Esophagus muscularis mucosa (tissue), 4 donors: ENCODE measurements at regions not wholly inside any gene's neighbourhood (a gene's known extent, or its start where the extent isn't known, plus 50 kb on each side); places are given as distances from the start of the nearest gene placed in this dataset.

ENCODE experiments used
- DNase-seq: peaks from one replicate; pipeline ENCODE4 v3.0.0-alpha.2; 2017; ENCODE audit errors: extremely low spot score
- H3K27ac ChIP-seq, 4 donors: fragments of 200-600 bp; sonication (generic); replicated peaks in 1 of 4; 1 replicate in 3 of 4; 2 replicates in 1 of 4; pipeline ENCODE4 v1.5.1; 2016 to 2019; ENCODE audit warnings: mild to moderate bottlenecking in 1 of 4
- H3K27me3 ChIP-seq, 4 donors: fragments of 200-600 bp; sonication (generic); one replicate each; pipeline versions ENCODE4 v1.5.1 to v1.6.0; 2016 to 2019
- H3K36me3 ChIP-seq, 4 donors: fragments of 200-600 bp; sonication (generic); one replicate each; pipeline ENCODE4 v1.5.1; 2016 to 2019
- H3K4me1 ChIP-seq, 4 donors: fragments of 200-600 bp; sonication (generic); one replicate each; pipeline ENCODE4 v1.5.1; 2016 to 2019
- H3K4me3 ChIP-seq, 4 donors: fragments of 200-600 bp; sonication (generic); 1 replicate in 2 of 4; 2 replicates in 2 of 4; pipeline ENCODE4 v1.5.1; 2016 to 2019; ENCODE audit warnings: mild to moderate bottlenecking in 4 of 4, moderate library complexity in 1 of 4
- H3K9me3 ChIP-seq, 4 donors: fragments of 200-600 bp; sonication (generic); 1 replicate in 3 of 4; 2 replicates in 1 of 4; pipeline ENCODE4 v1.5.1; 2016 to 2019
- EP300 ChIP-seq: sonication (generic); formaldehyde crosslinking; IDR thresholded peaks from one replicate; pipeline ENCODE4 v1.6.1; 2017; ENCODE audit warnings: antibody characterized with exemption
- POLR2A ChIP-seq: fragments of 450-650 bp; IDR thresholded peaks from one replicate; pipeline ENCODE4 v1.6.1; 2017; ENCODE audit warnings: antibody characterized with exemption, moderate library complexity, mild to moderate bottlenecking, low read depth
- POLR2AphosphoS5 ChIP-seq, 2 donors: sonication (generic); formaldehyde crosslinking; IDR thresholded peaks; one replicate each; pipeline ENCODE4 v1.6.1; 2017; ENCODE audit warnings: antibody characterized with exemption in 2 of 2
- WGBS: methylation state at CpG from one replicate; pipeline ENCODE4 v1.1.5; 2018; 5-methylcytosine and 5-hydroxymethylcytosine counted together
- intact Hi-C: fragments of 100-400 bp; cut with DNase I; formaldehyde crosslinking; loops from one replicate; pipeline ENCODE4 v1.15.1; 2023
- TF ChIP-seq, protein P1 (sequence below), 3 experiments: fragments of 200-600 bp in 2 of 3; fragments of 450-650 bp in 1 of 3; sonication (generic) in 2 of 3; IDR thresholded peaks; one replicate each; pipeline ENCODE4 v1.5.1; 2017 to 2019; ENCODE audit warnings: antibody characterized with exemption in 3 of 3, mild to moderate bottlenecking in 2 of 3, moderate library complexity in 1 of 3

DNA sequence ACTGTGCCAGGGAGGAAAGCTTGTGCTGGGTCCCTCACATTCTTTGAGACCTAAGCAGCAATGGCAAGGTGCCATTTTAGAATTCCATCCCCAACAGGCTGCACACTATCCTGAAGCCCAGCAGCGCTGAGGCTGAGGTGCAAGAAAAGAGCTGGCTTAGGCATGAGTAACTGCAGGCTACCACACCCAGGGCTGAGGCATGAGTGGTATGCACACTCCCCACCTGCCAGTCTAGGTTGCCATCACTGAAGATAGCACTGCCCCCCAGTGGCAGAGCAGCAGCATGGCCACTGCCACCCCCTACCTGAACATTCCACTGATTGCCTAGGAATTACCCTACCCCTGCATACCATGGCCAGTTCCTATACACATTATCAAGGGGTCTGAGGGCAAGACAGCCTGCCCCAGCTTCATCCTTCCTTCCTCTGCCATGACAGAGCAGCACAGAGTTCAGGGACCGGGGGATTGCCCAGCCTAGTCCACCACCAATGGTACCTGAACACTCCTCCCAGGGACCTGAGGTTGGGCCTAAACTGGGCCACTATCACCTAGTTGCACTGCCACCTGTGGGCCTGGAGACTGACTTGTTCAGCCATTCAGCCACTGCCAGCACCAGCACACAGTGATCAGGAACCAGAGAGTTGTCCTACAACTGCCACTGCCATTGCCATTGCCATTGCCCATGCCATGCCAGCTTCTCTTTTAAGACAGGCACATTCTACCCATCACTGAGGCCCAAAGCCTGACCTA is 129.8 kb downstream of the SATB1 start:
- 67% methylated on average over 1 of the region's 2 CpGs for WGBS
- Histone ChIP-seq H3K9me3 (peaks cover 0 to 20% (median 16%) of the 10 kb centered on the region in 4 donors), H3K36me3 (no peaks in the 10 kb centered on the region), H3K27me3 (no peaks in the 10 kb centered on the region), H3K27ac (no peak overlapping the region), H3K4me1 (no peaks in the 10 kb centered on the region), H3K4me3 (no peak overlapping the region)
- intact Hi-C loops = no loop called here
- DNase-seq = no peak
- TF ChIP-seq POLR2AphosphoS5 (IDR thresholded peaks at IDR 0.05) (no peak), EP300 (no peak), POLR2A (no peak)
- TF ChIP-seq, protein P1, sequence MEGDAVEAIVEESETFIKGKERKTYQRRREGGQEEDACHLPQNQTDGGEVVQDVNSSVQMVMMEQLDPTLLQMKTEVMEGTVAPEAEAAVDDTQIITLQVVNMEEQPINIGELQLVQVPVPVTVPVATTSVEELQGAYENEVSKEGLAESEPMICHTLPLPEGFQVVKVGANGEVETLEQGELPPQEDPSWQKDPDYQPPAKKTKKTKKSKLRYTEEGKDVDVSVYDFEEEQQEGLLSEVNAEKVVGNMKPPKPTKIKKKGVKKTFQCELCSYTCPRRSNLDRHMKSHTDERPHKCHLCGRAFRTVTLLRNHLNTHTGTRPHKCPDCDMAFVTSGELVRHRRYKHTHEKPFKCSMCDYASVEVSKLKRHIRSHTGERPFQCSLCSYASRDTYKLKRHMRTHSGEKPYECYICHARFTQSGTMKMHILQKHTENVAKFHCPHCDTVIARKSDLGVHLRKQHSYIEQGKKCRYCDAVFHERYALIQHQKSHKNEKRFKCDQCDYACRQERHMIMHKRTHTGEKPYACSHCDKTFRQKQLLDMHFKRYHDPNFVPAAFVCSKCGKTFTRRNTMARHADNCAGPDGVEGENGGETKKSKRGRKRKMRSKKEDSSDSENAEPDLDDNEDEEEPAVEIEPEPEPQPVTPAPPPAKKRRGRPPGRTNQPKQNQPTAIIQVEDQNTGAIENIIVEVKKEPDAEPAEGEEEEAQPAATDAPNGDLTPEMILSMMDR (IDR thresholded peaks at IDR 0.05) = no peak

- Histone ChIP-seq H3K36me3 (no peaks in the 10 kb centered on the region), H3K9me3 (no peaks in the 10 kb centered on the region), H3K4me1 (no peaks in the 10 kb centered on the region), H3K27ac (no peak overlapping the region), H3K4me3 (no peak overlapping the region), H3K27me3 (no peaks in the 10 kb centered on the region)
- intact Hi-C loops = no loop called here
- no peak for DNase-seq
- TF ChIP-seq EP300 (no peak), POLR2AphosphoS5 (IDR thresholded peaks at IDR 0.05) (no peak), POLR2A (no peak)
- TF ChIP-seq, protein P1 (IDR thresholded peaks at IDR 0.05) = no peak
Measured at GRCh38 chr3:18290157-18290556, 135.0 kb downstream of the SATB1 start.

DNA sequence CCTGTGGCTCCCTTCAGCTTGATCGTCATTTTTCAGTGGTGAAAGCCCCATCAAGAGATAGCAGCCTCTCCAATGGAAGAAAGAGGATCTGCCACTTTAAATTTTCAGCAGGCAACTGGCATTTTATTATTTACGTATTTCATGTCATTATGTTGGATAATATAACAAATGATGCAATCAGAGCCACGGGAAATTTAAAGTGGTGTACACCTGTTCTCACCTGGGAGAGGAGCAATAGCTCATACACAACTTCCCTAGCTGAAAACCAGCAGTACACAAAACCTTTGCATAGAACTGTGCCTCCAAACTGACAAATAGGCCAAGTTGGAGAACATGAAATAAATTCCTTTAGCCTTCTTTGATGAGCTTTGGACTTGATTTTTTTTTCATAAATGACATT is 136.9 kb downstream of the SATB1 start:
- 64% methylated on average over 3 of the region's 3 CpGs for WGBS
- Histone ChIP-seq H3K4me3 (no peak overlapping the region), H3K9me3 (no peaks in the 10 kb centered on the region), H3K27me3 (no peaks in the 10 kb centered on the region), H3K4me1 (no peaks in the 10 kb centered on the region), H3K36me3 (no peaks in the 10 kb centered on the region), H3K27ac (no peak overlapping the region)
- TF ChIP-seq POLR2A = no peak
- TF ChIP-seq, protein P1 (IDR thresholded peaks at IDR 0.05) = no peak
- TF ChIP-seq EP300 = no peak
- TF ChIP-seq POLR2AphosphoS5 (IDR thresholded peaks at IDR 0.05) = no peak
- DNase-seq = no peak
- intact Hi-C loops = no loop called here

GRCh38 chr3:18284716-18285115 is 140.4 kb downstream of the SATB1 start:
- Histone ChIP-seq H3K36me3 (no peaks in the 10 kb centered on the region), H3K27ac (no peak overlapping the region), H3K4me1 (no peaks in the 10 kb centered on the region), H3K9me3 (no peaks in the 10 kb centered on the region), H3K27me3 (no peaks in the 10 kb centered on the region), H3K4me3 (no peak overlapping the region)
- 97% methylated on average over 2 of the region's 2 CpGs for WGBS
- intact Hi-C loops = no loop called here
- TF ChIP-seq POLR2A (no peak), POLR2AphosphoS5 (IDR thresholded peaks at IDR 0.05) (no peak), EP300 (no peak)
- TF ChIP-seq, protein P1 (IDR thresholded peaks at IDR 0.05) = no peak
- DNase-seq = no peak

DNA sequence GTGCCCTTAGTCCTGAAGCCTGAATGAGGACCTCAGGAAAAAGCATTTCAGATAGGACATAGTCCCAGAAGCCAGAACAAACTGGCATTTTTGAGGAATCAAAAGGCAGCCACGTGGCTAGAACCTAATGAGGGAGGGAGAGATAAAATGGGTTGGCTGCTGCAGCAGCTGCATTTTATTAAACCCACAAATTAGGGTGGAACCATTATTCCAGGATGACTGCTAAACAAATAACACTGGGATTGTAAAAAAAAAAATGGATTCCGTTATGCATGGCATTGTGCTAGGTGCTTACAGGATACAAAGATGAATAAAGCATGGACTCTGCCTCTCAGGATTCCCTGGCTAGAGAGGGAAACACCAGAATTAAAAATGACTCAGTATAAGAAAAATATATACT is 141.5 kb downstream of the SATB1 start:
- 68% methylated on average over 2 of the region's 2 CpGs for WGBS
- intact Hi-C loops = no loop called here
- no peak for DNase-seq
- H3K9me3 ChIP-seq = no peaks in the 10 kb centered on the region
- TF ChIP-seq POLR2AphosphoS5 (IDR thresholded peaks at IDR 0.05) = no peak
- TF ChIP-seq, protein P1 (IDR thresholded peaks at IDR 0.05) = no peak
- TF ChIP-seq POLR2A = no peak
- no peak for TF ChIP-seq EP300
- H3K27me3 ChIP-seq = no peaks in the 10 kb centered on the region
- H3K27ac ChIP-seq = no peak overlapping the region
- no peaks in the 10 kb centered on the region for H3K36me3 ChIP-seq
- no peak overlapping the region for H3K4me3 ChIP-seq
- no peaks in the 10 kb centered on the region for H3K4me1 ChIP-seq
